ENCODE measurements at regions not wholly inside any gene's neighbourhood (a gene's known extent, or its start where the extent isn't known, plus 50 kb on each side); places are given as distances from the start of the nearest gene placed in this dataset.

DNA sequence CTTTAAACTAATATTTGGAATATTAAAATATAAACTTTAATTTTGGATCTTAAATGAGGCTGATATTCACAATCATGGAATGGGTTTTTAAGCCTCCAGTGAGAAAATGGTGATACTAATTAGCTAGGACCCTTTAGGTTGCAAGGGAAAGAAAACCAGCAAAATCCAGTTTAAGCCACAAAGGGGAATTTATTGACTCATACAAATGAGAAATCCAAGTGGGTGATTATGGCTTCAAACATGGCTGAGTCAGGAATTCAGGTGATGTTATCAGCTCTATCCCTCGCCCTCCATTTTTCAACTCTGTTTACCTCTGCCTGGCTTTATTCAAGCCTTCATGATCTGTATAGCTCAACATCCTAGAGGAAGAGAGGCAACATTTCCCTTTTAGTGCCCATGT lies 75.3 kb upstream of the DLX2 start:
- no peak overlapping the region for H3K9ac ChIP-seq (ENCODE audit: low read depth, low read length)
- H3K4me1 ChIP-seq (ENCODE audit: control insufficient read depth, insufficient read depth, low read length): no peaks in the 10 kb centered on the region
- H3K4me2 ChIP-seq (ENCODE audit: low read length): no peak overlapping the region
- no peaks in the 10 kb centered on the region for H3K36me3 ChIP-seq (ENCODE audit: insufficient read depth, low read length)
- H3K27me3 ChIP-seq (ENCODE audit: control insufficient read depth, insufficient read depth, low read length): peaks cover 4% of the 10 kb centered on the region
- no peaks in the 10 kb centered on the region for H3K9me3 ChIP-seq (replicated peaks; ENCODE audit: low read length)
- no peak overlapping the region for H3K4me3 ChIP-seq (ENCODE audit: low read length)

- H3K9me3 ChIP-seq (replicated peaks; ENCODE audit: low read length): no peaks in the 10 kb centered on the region
- no peaks in the 10 kb centered on the region for H3K4me1 ChIP-seq (ENCODE audit: control insufficient read depth, insufficient read depth, low read length)
- no peak overlapping the region for H3K4me3 ChIP-seq (ENCODE audit: low read length)
- no peaks in the 10 kb centered on the region for H3K36me3 ChIP-seq (ENCODE audit: insufficient read depth, low read length)
- H3K4me2 ChIP-seq (ENCODE audit: low read length): no peak overlapping the region
- H3K27me3 ChIP-seq (ENCODE audit: control insufficient read depth, insufficient read depth, low read length): peaks cover 4% of the 10 kb centered on the region
- no peak overlapping the region for H3K9ac ChIP-seq (ENCODE audit: low read depth, low read length)
Observed at GRCh38 chr2:172179045-172179701, 76.5 kb upstream of the DLX2 start.

GRCh38 chr2:172181840-172182239 lies 79.1 kb upstream of the DLX2 start:
- H3K4me1 ChIP-seq (ENCODE audit: control insufficient read depth, insufficient read depth, low read length): no peaks in the 10 kb centered on the region
- no peak overlapping the region for H3K4me3 ChIP-seq (ENCODE audit: low read length)
- no peak overlapping the region for H3K4me2 ChIP-seq (ENCODE audit: low read length)
- no peak overlapping the region for H3K9ac ChIP-seq (ENCODE audit: low read depth, low read length)
- peaks cover 4% of the 10 kb centered on the region for H3K27me3 ChIP-seq (ENCODE audit: control insufficient read depth, insufficient read depth, low read length)
- no peaks in the 10 kb centered on the region for H3K36me3 ChIP-seq (ENCODE audit: insufficient read depth, low read length)
- H3K9me3 ChIP-seq (replicated peaks; ENCODE audit: low read length): no peaks in the 10 kb centered on the region

- Histone ChIP-seq H3K9ac (ENCODE audit: low read depth, low read length) (no peak overlapping the region), H3K4me1 (ENCODE audit: control insufficient read depth, insufficient read depth, low read length) (no peaks in the 10 kb centered on the region), H3K4me3 (ENCODE audit: low read length) (no peak overlapping the region), H3K4me2 (ENCODE audit: low read length) (no peak overlapping the region), H3K36me3 (ENCODE audit: insufficient read depth, low read length) (no peaks in the 10 kb centered on the region), H3K9me3 (replicated peaks; ENCODE audit: low read length) (no peaks in the 10 kb centered on the region), H3K27me3 (ENCODE audit: control insufficient read depth, insufficient read depth, low read length) (peaks cover 4% of the 10 kb centered on the region)
Observed at GRCh38 chr2:172182624-172183023, 79.9 kb upstream of the DLX2 start.

DNA sequence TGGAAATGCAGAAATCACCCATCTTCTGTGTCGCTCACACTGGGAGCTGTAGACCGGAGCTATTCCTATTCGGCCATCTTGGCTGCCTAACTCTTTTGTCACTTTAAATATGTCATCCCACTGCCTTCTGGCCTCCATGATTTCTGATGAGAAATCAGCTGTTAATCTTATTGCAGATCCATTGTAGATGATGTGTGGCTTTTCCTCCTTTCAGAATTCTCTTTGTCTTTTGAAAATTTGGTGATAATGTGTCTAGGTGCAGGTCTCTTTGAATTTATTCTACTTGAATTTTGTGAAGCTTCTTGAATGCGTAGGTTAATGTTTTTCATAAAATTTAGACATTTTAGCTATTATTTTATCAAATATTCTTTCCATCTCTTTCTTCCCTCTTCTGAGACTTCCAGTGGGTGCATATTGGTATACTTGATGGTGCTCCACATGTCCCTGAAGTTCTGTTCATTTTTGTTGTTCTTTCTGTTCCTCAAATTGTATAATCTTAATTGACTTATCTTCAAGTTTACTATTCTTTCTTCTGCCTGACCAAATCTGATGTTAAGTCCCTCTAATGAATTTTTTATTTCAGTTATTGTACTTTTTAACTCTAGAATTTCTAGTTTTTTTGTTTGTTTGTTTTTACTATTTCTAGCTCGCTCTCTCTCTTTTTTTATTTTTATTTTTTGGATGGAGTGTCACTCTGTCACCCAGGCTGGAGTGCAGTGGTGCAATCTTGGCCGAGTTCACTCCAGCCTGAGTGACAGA lies 90.8 kb upstream of the DLX2 start:
- peaks cover 6% of the 10 kb centered on the region for H3K9me3 ChIP-seq (replicated peaks; ENCODE audit: low read length)
- no peaks in the 10 kb centered on the region for H3K36me3 ChIP-seq (ENCODE audit: insufficient read depth, low read length)
- no peak overlapping the region for H3K9ac ChIP-seq (ENCODE audit: low read depth, low read length)
- H3K4me3 ChIP-seq (ENCODE audit: low read length): no peak overlapping the region
- no peaks in the 10 kb centered on the region for H3K4me1 ChIP-seq (ENCODE audit: control insufficient read depth, insufficient read depth, low read length)
- H3K4me2 ChIP-seq (ENCODE audit: low read length): no peak overlapping the region
- no peaks in the 10 kb centered on the region for H3K27me3 ChIP-seq (ENCODE audit: control insufficient read depth, insufficient read depth, low read length)

- Histone ChIP-seq H3K4me1 (ENCODE audit: control insufficient read depth, insufficient read depth, low read length) (no peaks in the 10 kb centered on the region), H3K9ac (ENCODE audit: low read depth, low read length) (no peak overlapping the region), H3K4me3 (ENCODE audit: low read length) (no peak overlapping the region), H3K4me2 (ENCODE audit: low read length) (no peak overlapping the region), H3K9me3 (replicated peaks; ENCODE audit: low read length) (peaks cover 6% of the 10 kb centered on the region), H3K36me3 (ENCODE audit: insufficient read depth, low read length) (no peaks in the 10 kb centered on the region), H3K27me3 (ENCODE audit: control insufficient read depth, insufficient read depth, low read length) (no peaks in the 10 kb centered on the region)
Observed at GRCh38 chr2:172195836-172196376, 93.2 kb upstream of the DLX2 start.

- Histone ChIP-seq H3K9ac (ENCODE audit: low read depth, low read length) (no peak overlapping the region), H3K27me3 (ENCODE audit: control insufficient read depth, insufficient read depth, low read length) (no peaks in the 10 kb centered on the region), H3K36me3 (ENCODE audit: insufficient read depth, low read length) (no peaks in the 10 kb centered on the region), H3K4me3 (ENCODE audit: low read length) (no peak overlapping the region), H3K4me2 (ENCODE audit: low read length) (no peak overlapping the region), H3K9me3 (replicated peaks; ENCODE audit: low read length) (peaks cover 6% of the 10 kb centered on the region), H3K4me1 (ENCODE audit: control insufficient read depth, insufficient read depth, low read length) (no peaks in the 10 kb centered on the region)
Observed at GRCh38 chr2:172196768-172197431, 94.2 kb upstream of the DLX2 start.

DNA sequence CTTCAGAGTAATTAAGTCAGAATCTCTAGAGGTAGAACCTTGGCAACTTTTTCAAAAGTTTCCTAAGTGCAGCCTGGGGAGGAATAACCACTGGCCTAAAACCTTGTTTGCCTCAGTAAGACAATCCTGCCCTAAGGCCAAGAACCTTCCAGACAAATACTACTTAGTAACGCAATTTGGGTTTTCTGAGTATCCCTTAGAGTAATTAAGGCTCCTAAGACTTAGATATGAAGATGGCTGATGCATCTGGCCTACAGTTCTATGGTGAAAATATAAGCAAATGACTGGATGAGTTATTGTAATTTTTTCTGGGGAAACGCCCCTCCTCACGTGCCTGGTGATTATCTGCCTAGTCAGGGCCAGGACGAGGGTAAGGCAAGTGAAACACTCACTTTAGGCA lies 95.7 kb upstream of the DLX2 start:
- Histone ChIP-seq H3K4me2 (ENCODE audit: low read length) (no peak overlapping the region), H3K27me3 (ENCODE audit: control insufficient read depth, insufficient read depth, low read length) (no peaks in the 10 kb centered on the region), H3K9ac (ENCODE audit: low read depth, low read length) (no peak overlapping the region), H3K9me3 (replicated peaks; ENCODE audit: low read length) (peaks cover 3% of the 10 kb centered on the region), H3K36me3 (ENCODE audit: insufficient read depth, low read length) (no peaks in the 10 kb centered on the region), H3K4me3 (ENCODE audit: low read length) (no peak overlapping the region), H3K4me1 (ENCODE audit: control insufficient read depth, insufficient read depth, low read length) (no peaks in the 10 kb centered on the region)

DNA sequence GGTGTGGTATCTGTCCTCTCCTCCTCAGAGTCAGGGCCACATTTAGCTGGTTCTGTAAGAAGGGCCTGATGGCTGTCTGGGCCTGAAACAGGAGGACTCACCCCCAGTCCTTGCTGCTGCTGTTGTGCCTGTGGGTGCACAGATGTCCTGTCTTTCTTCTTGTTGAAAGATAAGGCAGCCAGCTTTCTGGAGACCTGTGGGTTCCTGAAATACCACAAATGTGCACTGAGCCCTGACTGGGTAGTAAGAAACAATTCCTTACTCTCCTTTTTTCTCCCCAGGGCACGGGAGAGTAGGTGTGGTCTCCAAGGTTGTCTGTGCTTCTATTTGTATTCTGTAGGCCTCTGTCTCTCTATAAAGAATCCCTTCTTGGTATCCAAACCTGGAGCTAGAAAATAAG lies 96.2 kb upstream of the DLX2 start:
- Histone ChIP-seq H3K9ac (ENCODE audit: low read depth, low read length) (no peak overlapping the region), H3K36me3 (ENCODE audit: insufficient read depth, low read length) (no peaks in the 10 kb centered on the region), H3K9me3 (replicated peaks; ENCODE audit: low read length) (no peaks in the 10 kb centered on the region), H3K4me3 (ENCODE audit: low read length) (no peak overlapping the region), H3K4me1 (ENCODE audit: control insufficient read depth, insufficient read depth, low read length) (no peaks in the 10 kb centered on the region), H3K4me2 (ENCODE audit: low read length) (no peak overlapping the region), H3K27me3 (ENCODE audit: control insufficient read depth, insufficient read depth, low read length) (no peaks in the 10 kb centered on the region)

DNA sequence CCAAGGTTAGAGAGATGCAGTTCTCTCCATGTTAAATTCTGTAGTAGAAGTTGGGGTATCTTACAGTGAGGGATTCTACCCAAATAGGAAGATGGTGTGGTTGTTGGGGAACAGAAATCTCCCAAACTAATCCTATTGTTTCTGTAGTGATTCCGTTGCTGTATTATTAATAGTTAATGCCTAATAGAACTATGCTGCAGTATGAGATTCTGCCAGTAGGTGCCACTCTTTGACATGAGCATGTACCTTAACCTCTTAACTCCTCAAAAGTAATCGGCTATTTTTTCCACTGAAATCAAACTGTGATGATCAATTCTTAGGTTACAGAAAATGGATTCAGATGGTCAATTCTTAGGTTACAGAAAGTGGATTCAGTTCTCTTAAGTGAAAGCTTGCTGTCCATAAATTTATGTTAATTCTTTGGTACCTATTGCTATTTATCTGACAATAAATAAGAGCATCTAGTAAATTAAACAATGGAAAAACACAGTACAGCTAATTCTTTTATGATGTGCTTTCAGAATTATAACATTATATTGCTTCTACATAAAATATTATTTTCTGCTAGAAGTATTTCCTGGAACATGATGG lies 97.9 kb upstream of the DLX2 start:
- H3K36me3 ChIP-seq (ENCODE audit: insufficient read depth, low read length): no peaks in the 10 kb centered on the region
- no peaks in the 10 kb centered on the region for H3K27me3 ChIP-seq (ENCODE audit: control insufficient read depth, insufficient read depth, low read length)
- H3K9me3 ChIP-seq (replicated peaks; ENCODE audit: low read length): no peaks in the 10 kb centered on the region
- no peak overlapping the region for H3K4me2 ChIP-seq (ENCODE audit: low read length)
- H3K4me1 ChIP-seq (ENCODE audit: control insufficient read depth, insufficient read depth, low read length): no peaks in the 10 kb centered on the region
- H3K9ac ChIP-seq (ENCODE audit: low read depth, low read length): no peak overlapping the region
- H3K4me3 ChIP-seq (ENCODE audit: low read length): no peak overlapping the region

DNA sequence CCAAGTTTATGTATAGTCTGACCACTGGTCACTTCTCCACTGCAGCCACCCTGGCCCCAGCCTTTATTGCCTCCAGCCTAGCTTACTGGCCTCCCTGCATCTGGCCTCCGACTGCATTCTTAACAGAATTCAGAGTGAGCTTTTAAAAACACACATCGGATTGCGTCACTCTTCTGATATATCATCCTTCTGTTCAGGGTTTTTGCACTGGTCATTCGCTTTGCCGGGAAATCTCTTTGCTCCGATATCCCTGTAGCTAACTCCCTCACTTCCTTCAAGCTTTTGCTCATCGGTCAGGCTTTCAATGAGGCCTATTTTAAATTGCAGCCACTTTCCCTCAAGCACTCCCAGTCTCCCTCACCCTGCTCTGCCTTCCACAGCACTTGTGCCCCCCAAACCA lies 101.6 kb upstream of the DLX2 start:
- Histone ChIP-seq H3K4me1 (ENCODE audit: control insufficient read depth, insufficient read depth, low read length) (no peaks in the 10 kb centered on the region), H3K36me3 (ENCODE audit: insufficient read depth, low read length) (no peaks in the 10 kb centered on the region), H3K4me3 (ENCODE audit: low read length) (no peak overlapping the region), H3K27me3 (ENCODE audit: control insufficient read depth, insufficient read depth, low read length) (no peaks in the 10 kb centered on the region), H3K9ac (ENCODE audit: low read depth, low read length) (no peak overlapping the region), H3K9me3 (replicated peaks; ENCODE audit: low read length) (no peaks in the 10 kb centered on the region), H3K4me2 (ENCODE audit: low read length) (no peak overlapping the region)

Measured in skeletal muscle satellite cell (primary cell).